Uterus (tissue), 2 donors: ENCODE measurements at regions not wholly inside any gene's neighbourhood (a gene's known extent, or its start where the extent isn't known, plus 50 kb on each side); places are given as distances from the start of the nearest gene placed in this dataset.

Experiments used
- POLR2A ChIP-seq, 2 donors: fragments of 450-650 bp; IDR thresholded peaks; one replicate each; pipeline ENCODE4 v1.6.1; 2016; ENCODE audit warnings: antibody characterized with exemption in 2 of 2, mild to moderate bottlenecking in 1 of 2, moderate library complexity in 1 of 2
- TF ChIP-seq, protein P1 (sequence below), 4 experiments: fragments of 200-600 bp in 2 of 4; fragments of 450-650 bp in 2 of 4; sonication (generic) in 2 of 4; IDR thresholded peaks; one replicate each; pipeline ENCODE4 v1.5.1; 2016 to 2019; ENCODE audit warnings: antibody characterized with exemption in 4 of 4, mild to moderate bottlenecking in 2 of 4, moderate library complexity in 1 of 4

DNA sequence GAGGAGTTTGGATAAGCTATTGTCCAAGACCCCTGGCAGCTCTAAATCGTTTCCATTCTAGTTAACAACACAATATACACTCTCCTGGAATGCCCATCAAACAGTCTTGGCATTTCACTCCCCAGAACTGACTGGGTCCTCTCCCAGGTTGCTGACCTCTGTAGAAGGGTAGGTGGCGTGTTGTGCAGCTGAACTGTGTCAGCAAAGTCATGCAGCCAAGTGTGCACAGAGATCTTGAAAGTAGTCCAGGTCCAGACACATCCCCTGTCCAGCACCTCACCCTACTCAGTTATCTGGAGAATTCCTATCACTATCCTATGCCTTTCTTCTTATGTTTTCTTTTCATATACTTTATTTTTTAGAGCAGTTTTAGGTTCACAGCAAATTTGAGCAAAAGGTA, 312.7 kb downstream of the GABRB3 start:
- TF ChIP-seq, protein P1, sequence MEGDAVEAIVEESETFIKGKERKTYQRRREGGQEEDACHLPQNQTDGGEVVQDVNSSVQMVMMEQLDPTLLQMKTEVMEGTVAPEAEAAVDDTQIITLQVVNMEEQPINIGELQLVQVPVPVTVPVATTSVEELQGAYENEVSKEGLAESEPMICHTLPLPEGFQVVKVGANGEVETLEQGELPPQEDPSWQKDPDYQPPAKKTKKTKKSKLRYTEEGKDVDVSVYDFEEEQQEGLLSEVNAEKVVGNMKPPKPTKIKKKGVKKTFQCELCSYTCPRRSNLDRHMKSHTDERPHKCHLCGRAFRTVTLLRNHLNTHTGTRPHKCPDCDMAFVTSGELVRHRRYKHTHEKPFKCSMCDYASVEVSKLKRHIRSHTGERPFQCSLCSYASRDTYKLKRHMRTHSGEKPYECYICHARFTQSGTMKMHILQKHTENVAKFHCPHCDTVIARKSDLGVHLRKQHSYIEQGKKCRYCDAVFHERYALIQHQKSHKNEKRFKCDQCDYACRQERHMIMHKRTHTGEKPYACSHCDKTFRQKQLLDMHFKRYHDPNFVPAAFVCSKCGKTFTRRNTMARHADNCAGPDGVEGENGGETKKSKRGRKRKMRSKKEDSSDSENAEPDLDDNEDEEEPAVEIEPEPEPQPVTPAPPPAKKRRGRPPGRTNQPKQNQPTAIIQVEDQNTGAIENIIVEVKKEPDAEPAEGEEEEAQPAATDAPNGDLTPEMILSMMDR (IDR thresholded peaks at IDR 0.05): no peak
- TF ChIP-seq POLR2A (IDR thresholded peaks at IDR 0.05): no peak
